HCEC 1CT (cell line): ENCODE measurements at regions not wholly inside any gene's neighbourhood (a gene's known extent, or its start where the extent isn't known, plus 50 kb on each side); places are given as distances from the start of the nearest gene placed in this dataset.
A peak's percentile ranks its signal among the peaks of the same experiment; 100 is the strongest.

Source experiments
- DNase-seq: peaks from one replicate; pipeline ENCODE4 v3.0.0-alpha.2; 2017

- no peak for DNase-seq
Observed at GRCh38 chr2:101550555-101550954, 75.6 kb upstream of the RFX8 start.

- no peak for DNase-seq
Observed at GRCh38 chr2:101549371-101549770, 74.5 kb upstream of the RFX8 start.

DNA sequence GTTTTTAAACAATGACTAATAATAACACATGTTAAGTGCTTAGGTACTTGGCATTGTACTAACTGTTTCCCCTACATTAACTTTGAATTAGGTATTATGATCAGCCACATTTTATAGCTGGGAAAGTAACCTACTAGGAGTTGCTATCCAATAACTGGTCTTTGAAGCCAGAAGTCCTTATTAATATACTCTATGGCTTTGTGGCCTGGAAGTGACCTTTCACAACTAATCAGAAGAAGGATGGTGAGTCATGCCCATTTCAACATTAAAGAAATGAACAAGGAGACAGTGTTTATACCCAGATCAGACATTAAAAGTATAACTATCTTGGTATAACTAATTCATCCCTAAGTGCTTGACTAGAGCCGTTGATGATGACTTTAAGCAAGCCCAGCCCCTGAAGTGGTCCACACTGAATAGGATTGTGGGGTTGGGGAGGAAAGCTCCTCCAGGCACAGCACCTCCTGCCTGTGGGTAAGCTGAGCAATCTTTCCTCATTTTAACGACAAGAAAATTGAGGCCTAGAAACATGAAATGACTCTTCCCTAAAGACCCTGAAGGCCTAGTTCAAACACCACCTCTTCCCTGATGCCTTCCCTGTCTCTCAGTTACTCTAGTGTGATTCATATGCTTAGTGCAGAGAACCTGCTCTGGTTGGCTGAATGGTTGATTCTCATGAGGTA is 71.6 kb upstream of the RFX8 start:
- peak; percentile 77 for DNase-seq

- no peak for DNase-seq
Observed at GRCh38 chr2:101545950-101546349, 71.0 kb upstream of the RFX8 start.

DNA sequence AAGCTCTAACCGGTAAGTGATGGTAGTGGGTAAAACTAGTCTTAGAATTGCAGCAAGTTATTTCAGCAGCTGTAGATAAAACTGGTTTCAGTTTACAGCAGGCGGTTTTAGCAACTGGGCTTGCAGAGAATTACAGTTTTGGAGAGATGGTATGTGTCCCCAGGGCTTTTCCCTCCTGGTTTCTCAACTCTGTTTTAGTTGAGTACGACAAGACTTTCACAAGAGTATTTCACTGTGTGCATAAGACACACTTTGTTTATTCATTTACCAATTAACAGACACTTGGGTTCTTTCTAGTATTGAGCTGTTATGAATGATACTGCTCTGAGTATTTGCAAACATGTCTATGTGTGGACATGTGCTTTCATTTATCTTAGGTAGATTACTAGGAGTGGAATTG is 65.6 kb upstream of the RFX8 start:
- no peak for DNase-seq

- DNase-seq = no peak
Observed at GRCh38 chr2:101538076-101538475, 63.2 kb upstream of the RFX8 start.

GRCh38 chr2:101534149-101534611 is 59.3 kb upstream of the RFX8 start:
- DNase-seq = no peak

GRCh38 chr2:101533561-101534148 is 58.7 kb upstream of the RFX8 start:
- DNase-seq = no peak

DNA sequence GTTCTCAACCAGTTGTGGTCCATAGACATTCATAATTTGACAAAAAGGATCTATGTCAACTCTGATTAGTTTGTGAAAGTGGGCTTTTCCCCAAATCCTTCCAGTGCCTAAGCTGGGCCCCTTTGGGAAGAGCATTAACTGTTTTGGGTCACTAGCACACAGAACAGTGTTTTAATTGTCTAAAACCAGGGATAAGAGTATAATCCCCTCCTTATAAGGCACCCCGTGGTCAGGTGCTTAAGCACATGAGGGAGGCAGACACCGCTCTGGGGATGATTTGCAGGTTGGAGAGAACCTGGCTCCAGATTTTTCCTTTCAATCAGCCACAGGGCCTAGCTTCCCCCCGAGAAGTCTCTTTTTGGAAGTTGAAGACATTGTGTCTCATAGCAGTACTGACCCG is 53.6 kb upstream of the RFX8 start:
- no peak for DNase-seq

DNA sequence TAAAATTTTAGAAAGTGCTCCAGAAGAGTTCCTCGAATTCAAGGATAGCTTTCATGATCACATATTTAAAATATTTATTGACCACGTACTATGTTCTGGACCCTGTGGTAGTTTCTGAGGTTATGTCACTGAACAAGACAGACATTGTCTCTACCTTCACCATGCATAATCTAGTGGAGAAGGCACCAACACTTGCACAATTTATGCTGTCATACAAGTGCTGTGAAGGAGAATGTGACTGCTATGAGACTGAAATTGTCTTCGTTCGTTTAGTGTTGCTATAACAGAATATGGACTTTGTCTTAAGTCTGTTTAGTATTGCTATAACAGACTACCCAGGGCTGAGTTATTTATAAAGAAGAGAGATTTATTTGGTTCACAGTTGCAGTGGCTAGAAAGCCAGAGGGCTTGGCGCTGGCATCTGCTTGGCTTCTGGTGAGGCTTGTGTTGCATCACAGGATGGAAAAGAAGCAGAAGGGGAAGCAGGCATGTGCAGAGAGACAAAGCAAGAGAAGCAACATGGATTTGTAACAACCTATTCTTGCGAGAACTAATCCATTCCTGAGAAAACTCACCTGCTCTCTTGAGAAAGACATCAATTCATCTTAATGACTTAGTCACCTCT is 50.0 kb upstream of the RFX8 start:
- no peak for DNase-seq
